HG02981 (cell line): ENCODE measurements at regions not wholly inside any gene's neighbourhood (a gene's known extent, or its start where the extent isn't known, plus 50 kb on each side); places are given as distances from the start of the nearest gene placed in this dataset.
"Not testable (repeated sequence)": the region's sequence is repeated elsewhere in the genome, so short reads cannot be mapped to it uniquely, and the experiment has no call there.

ENCODE experiments used
- ATAC-seq: cut with Tn5 transposase; IDR thresholded peaks from one replicate; pipeline ENCODE4 v1.9.1; 2021; ENCODE audit warnings: mild to moderate bottlenecking, moderate library complexity; ENCODE audit not compliant: unreplicated experiment

- no peak for ATAC-seq
Observed at GRCh38 chr10:33102071-33102470, 144.0 kb upstream of the ITGB1 start.

DNA sequence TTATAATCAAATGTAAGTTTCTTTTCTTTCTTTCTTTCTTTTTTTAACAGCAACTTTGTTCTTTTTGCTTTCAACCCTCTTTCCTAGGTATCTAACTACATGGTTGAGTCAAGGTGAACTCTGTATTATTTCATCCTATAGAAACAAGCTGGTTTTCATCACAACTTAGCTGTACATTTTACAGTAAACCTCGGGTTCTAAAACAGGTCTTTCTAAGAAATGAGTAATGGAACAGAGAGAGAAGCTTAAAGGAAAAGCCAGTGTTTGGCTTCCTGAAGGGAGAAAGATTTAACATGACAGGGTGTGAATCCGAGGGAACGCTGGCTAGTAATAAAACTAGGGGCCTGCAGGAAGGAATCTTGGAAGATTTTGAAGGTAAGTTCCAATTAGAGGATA lies 143.4 kb upstream of the ITGB1 start:
- no peak for ATAC-seq

GRCh38 chr10:33100781-33101391 lies 142.9 kb upstream of the ITGB1 start:
- ATAC-seq = no peak

GRCh38 chr10:33099748-33100147 lies 141.7 kb upstream of the ITGB1 start:
- ATAC-seq = no peak

- ATAC-seq = no peak
Observed at GRCh38 chr10:33098951-33099663, 141.1 kb upstream of the ITGB1 start.

DNA sequence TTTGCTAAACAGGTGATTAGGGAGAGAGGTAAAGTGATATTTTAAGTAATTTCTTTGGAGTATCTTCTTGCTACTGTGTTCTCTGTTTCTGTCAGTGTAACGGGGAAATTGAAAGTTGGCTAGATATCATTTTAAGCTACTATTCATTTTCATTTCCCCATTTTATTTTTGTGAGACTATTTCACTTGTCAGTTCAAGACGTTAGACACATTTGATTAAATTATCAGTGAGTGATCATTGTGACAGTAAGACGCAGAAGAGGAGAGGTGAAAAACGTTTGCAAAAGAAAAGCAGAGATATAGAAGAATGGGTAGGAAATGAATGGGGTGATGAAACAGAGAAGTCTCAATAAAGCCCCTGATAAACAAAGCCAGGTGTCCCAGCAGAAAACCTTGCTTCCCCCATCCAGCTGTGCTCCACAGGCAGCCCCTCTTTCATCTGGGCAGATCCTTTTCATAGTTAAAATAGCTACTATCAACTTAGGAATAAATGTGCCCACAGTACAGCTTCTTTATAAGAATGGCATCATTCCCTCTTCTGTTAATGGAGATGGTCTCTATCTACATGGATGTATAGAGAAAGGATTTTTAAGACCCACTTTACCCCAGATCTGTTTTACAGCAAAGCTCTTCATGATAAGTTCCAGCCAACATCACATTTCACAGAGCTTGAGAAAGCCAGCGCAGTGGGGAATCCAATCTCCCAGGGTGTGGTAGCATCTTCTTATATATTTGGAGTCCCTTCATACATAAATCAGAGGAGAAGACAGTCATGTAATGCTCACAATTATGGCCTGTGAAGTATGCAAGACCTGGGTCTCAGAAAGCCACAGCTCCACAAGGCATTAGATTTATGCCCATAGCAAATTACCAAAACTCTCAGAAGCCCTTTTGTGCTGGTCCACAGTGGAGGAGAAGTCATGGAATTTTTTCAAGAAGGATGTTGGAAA lies 138.1 kb upstream of the ITGB1 start:
- ATAC-seq = peak; percentile 70

DNA sequence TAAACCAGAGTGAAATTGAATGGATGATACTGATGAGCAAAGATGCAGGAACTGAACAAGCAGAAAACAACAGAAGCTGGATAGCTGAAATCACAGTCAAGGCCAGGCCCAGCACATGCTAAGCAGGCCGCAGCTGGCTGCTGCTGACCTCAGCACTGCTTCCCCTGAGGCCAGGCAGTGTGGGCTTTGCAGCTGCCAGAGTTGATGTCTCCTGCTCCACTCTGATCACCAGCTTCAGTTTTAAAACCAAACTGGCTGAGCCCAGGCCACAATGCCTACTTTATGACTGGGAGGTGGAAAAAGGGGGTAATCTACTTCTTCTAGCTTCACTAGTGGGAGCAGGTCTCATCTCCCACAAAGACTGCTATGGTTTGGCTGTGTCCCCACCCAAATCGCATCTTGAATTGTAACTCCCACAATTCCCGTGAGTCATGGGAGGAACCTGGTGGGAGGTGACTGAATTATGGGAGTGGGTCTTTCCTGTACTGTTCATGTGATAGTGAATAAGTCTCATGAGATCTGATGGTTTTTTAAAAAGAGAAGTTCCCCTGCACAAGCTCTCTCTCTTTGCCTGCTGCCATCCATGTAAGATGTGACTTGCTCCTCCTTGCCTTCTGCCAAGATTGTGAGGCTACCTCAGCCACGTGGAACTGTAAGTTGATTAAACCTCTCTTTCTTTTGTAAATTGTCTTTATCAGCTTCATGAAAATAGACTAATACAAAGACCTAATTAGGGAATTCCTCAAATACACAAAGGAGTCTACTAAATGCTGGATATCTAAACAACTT lies 136.4 kb upstream of the ITGB1 start:
- no peak for ATAC-seq

DNA sequence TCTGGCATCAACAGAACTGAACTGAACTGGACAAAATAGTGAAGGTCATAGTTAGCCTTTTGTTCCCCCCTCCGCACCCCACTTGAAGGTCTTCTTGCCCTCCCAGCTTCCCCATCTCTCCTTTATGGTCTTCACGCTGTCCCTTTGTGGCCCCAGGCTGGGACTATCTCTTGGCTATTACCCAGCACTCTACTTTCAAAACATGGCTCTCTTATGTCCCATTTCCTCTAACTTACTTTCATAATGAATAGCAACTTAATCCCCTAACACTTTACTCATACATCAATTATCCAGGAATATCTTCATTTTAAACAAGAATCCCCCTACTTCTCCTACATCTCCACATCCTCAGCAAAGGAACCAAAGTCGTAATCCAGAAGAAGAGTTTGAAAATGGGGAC lies 135.3 kb upstream of the ITGB1 start:
- no peak for ATAC-seq

DNA sequence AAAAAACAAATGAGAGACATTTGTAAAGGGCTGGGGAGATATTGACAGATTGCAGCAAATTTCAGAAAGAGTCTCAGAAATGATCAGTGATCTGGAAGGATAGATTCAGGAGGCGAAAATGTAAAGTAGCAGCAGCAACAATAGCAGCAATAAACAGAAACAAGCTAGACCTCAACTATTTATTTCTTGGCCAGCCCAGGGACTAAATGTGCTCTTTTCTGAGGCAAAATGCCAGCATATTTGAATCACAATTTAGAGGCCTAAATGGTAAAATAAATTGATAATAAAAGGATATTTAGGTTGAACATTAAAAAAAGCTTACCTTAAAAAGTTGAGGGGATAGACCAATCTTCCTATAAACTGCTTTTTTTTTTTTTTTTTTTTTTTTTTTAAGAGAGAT lies 134.6 kb upstream of the ITGB1 start:
- ATAC-seq = no peak

DNA sequence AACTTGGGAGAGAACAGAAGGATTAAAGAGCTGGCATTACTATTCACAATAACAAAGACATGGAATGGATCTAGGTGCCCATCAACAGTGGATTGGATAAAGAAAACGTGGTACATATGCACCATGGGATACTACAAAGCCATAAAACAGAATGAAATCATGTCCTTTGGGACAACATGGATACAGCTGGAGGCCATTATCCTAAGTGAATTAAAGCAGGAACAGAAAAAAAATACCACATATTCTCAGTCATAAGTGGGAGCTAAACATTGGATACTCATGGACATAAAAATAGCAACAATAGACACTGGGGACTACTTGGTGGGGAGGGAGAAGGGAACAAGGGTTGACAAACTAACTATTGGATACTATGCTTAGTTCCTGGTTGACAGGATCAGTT lies 133.2 kb upstream of the ITGB1 start:
- ATAC-seq = no peak

DNA sequence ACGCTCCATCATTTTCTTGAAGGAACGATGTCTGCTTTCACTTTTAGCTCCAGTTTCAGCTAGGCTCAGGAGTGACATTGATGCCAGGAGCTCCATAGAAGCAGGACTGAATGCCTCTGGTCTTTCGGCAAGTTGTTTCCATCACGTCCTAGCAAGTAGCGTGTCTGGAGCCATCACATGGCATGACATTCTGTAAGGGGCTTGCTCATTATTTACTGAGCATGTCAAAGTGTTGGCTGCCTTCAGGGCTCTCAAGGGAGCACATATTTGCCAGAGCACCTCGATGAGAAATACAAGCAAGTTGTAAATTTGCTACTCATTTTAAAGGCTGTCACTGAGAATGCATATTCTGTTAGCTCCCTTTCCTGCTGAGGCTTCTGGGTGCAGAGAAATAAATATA lies 131.0 kb upstream of the ITGB1 start:
- no peak for ATAC-seq

- no peak for ATAC-seq
Observed at GRCh38 chr10:33087922-33088321, 129.9 kb upstream of the ITGB1 start.

DNA sequence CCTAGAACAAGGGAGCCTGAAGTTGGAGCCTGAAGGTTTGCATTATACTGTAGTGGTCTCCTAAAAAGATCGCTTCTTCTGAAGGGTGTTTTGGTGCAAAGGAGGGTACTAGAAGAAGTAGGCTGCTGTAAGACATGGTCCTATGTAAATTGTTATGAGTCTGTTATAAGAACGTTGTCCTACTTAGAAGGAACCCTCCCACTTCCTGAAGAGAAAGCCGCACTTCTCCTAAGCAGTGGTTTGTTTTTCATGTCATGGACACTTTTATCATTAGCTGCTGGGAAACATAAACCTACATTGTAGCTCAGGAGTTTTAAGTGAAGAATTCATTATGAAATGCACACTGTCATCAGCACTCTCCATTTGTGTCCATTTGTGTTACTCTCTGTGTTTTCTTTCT lies 129.1 kb upstream of the ITGB1 start:
- no peak for ATAC-seq

- no peak for ATAC-seq
Observed at GRCh38 chr10:33086100-33086499, 128.1 kb upstream of the ITGB1 start.

GRCh38 chr10:33085313-33085833 lies 127.3 kb upstream of the ITGB1 start:
- ATAC-seq = no peak

DNA sequence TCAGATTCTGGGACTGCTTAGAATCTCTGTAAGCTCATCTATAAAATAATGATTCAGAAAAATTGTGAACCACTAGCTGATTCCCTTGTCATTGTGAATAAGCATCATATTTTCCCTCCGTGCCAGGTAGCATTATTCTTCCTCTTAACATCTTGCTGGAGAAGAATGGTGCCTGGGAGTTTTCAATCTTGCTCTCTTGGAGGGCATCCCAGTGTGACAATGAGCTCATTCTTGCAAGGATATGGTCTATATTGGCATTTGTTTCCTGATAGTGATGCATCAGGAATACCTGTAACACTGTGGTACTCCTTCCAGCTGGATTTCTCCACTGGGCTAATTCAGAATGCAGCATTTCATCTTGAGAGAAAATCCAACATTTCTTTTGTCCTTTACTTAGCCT lies 126.4 kb upstream of the ITGB1 start:
- ATAC-seq = no peak

DNA sequence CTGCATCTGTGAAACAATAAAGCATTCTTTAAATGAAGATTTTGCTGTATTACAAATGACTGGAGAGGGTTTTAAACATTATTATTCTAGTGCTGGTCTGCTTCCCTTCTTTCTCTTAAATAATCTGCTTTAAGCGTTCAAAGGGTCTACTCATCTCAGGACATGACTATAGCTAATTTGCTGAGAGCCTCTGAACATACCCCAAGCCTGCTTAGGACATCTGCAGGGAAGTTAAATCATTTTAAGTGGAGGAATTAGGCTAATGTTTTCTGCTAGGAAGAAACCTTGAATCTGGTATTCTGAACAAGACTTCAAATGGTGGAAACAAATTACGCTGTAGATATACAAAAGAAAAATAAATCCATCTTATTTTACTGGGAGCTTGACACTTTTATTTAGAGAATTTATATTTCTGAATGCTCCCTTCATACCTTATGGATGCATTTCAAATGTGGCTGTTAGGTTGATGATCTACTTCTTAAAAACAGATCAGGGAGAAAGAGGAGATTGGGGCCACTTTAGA lies 124.4 kb upstream of the ITGB1 start:
- ATAC-seq = no peak

DNA sequence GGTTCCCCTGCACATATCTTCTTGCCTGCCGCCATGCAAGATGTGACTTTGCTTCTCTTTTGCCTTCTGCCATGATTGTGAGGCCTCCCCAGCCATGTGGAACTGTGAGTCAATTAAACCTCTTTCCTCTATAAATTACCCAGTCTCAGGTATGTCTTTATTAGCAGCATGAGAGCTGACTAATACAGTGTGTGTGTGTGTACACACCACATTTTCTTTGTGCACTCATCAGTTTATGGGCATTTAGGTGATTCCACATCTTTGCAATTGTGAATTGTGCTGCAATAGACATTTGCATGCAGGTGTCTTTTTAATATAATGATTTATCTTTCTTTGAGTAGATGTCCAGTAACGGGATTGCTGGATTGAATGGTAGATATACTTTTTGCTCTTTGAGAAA lies 122.4 kb upstream of the ITGB1 start:
- not testable (repeated sequence) for ATAC-seq

GRCh38 chr10:33074443-33074842 lies 116.4 kb upstream of the ITGB1 start:
- no peak for ATAC-seq

DNA sequence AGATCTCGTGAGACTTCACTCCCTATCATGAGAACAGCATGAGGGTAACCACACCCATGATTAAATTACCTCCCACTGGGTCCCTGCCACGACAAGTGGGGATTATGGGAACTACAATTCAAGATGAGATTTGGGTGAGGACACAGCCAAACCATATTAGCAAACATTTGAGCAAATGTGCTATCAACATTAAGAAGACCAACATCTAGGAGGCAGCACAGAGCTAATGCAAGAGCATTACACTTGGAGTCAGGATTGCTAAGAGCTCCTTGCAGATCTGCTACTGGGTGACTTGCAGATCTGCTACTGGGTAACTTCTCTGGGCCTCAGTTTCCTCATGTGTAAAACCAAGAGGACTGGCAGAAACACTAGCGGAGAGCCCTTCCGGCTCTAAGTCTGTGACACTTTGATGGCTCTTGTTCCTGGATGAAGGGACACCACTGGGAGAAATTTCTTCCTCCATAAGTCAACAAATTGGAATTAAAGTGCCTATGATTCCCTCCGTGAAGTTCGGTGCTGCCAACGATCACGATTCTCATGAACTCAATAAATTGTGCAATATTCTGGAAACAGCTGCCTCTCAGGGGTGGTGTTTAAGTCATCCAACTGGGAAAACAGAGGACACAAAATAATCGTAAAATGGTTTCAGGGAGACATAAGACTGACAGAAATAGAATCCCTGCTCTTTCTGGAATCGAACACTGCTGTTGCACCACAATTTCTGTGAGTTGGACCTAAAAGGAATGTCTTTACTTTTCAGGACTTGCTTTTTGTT lies 115.8 kb upstream of the ITGB1 start:
- ATAC-seq = no peak
